Retinal pigment epithelial cell (primary cell): ENCODE measurements at regions not wholly inside any gene's neighbourhood (a gene's known extent, or its start where the extent isn't known, plus 50 kb on each side); places are given as distances from the start of the nearest gene placed in this dataset.
A peak's percentile ranks its signal among the peaks of the same experiment; 100 is the strongest.
"Not testable (repeated sequence)": the region's sequence is repeated elsewhere in the genome, so short reads cannot be mapped to it uniquely, and the experiment has no call there.

Source experiments
- DNase-seq: peaks from one replicate; pipeline ENCODE4 v3.0.0-alpha.2; 2010; ENCODE audit warnings: low read depth
- H3K4me3 ChIP-seq: 2 replicates; pipeline ENCODE4 v1.5.1; 2011; ENCODE audit warnings: mild to moderate bottlenecking, low read length, control low read depth, moderate library complexity
- TF ChIP-seq, protein P1 (sequence below): conservative IDR thresholded peaks from 2 replicates; pipeline ENCODE4 v1.5.1; 2011; ENCODE audit warnings: low read depth, low read length, control low read depth, inconsistent platforms

DNA sequence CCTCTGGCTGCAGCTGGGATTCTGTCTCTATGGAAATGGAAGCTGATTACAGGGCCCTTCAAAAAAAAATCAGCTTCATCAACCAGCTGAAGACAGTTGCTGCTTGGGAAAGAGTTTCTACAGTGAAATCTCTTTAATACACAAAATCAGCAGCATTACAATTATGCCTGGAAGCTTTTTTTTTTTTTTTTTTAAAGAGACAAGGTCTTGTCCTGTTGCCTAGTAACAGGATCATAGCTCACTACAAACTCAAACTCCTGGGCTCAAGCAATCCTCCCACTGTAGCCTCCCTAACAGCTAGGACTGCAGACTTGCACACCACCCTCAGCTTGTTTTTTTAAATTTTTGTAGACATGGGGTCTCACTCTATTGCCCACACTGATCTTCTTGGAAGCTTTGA lies 94.5 kb downstream of the OR13A1 start:
- no peak for DNase-seq
- TF ChIP-seq, protein P1, sequence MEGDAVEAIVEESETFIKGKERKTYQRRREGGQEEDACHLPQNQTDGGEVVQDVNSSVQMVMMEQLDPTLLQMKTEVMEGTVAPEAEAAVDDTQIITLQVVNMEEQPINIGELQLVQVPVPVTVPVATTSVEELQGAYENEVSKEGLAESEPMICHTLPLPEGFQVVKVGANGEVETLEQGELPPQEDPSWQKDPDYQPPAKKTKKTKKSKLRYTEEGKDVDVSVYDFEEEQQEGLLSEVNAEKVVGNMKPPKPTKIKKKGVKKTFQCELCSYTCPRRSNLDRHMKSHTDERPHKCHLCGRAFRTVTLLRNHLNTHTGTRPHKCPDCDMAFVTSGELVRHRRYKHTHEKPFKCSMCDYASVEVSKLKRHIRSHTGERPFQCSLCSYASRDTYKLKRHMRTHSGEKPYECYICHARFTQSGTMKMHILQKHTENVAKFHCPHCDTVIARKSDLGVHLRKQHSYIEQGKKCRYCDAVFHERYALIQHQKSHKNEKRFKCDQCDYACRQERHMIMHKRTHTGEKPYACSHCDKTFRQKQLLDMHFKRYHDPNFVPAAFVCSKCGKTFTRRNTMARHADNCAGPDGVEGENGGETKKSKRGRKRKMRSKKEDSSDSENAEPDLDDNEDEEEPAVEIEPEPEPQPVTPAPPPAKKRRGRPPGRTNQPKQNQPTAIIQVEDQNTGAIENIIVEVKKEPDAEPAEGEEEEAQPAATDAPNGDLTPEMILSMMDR = no peak
- H3K4me3 ChIP-seq = no peak overlapping the region

DNA sequence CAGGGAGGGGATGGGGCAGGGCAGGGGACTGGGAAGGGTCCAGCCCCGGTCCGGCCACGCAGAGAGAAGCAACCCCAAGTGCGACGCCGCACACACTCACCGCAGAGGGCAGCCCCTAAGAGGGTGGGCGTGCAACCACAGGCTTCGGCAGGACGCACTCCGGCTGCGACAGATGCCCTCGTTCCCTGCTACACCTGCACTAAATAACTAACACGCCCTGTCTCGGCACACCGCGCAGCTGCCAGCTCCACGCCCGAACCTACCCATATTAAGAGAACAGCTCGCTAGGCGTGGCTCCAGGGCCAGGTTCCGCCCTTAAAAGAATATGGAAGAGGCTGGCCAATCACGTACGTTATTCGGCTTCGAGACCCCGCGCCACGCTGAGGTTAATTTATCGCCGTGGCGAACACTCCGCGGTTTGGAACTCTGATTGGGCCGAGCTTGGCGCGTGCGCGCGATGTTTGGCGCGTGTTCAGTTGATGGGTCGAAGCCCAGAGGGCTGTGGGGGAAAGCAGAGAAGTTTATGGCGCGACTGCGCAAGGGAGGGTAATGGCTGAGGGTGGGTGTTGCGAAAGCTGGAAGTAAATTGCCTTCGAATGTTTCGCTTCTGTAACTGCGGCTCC lies 91.1 kb downstream of the OR13A1 start:
- DNase-seq = no peak
- no peak overlapping the region for H3K4me3 ChIP-seq
- TF ChIP-seq, protein P1 = no peak

DNA sequence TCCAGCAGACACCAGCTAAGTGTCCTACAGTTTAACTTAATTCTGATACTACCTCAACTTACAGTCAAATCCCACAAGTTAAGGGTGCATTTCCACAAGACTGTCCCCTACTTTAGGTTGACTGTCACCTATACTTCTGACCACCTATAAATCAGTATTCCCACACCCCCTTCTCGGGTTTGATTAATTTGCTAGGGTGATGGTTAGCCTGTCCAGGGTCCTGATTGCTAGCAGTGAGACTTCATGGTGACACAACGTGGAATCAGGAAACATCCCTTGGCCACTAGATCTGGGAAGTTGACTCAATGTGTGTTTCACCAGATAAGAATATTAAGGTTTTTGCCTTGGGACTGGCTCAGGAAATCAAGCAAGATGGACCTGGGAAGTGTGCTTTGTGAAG lies 88.4 kb downstream of the OR13A1 start:
- DNase-seq = no peak
- no peak overlapping the region for H3K4me3 ChIP-seq
- TF ChIP-seq, protein P1 = no peak

DNA sequence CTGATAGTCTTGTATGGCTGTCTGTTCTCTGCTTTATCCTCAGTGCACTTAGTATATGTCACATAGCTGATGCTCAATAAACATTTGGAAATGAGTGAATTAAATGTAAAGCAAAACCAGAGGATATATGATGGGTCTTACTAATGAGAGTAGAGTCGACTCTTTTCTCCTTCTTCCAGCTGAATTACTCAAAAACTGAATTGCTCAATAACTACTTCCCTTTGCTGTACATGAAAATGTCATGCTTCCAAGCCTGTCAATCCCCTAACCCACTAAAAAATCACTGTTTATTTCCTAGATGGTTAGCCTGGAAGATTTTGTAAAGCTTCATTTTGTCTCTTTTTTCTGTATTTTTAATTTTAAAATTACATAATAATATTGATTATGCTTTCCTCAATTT lies 88.0 kb downstream of the OR13A1 start:
- H3K4me3 ChIP-seq = no peak overlapping the region
- TF ChIP-seq, protein P1 = no peak
- no peak for DNase-seq

DNA sequence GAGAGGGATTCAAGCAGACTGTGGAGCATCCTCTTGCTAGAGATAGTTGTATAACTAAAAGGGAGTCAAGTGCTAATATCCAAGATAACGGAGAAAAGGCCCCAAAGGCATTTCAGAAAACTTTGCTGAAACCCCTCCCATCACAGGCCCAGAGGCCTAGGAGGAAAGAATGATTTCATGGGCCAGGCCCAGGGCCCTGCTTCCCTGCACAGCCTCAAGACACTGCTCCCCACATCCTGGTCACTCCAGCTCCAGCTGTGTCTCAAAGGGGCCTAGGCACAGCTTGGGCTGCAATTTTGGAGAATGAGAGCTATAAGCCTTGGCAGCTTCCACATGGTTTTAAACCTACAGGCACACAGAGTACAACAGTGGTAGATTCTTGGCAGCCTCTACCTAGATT lies 85.6 kb downstream of the OR13A1 start:
- no peak for DNase-seq
- TF ChIP-seq, protein P1 = no peak
- no peak overlapping the region for H3K4me3 ChIP-seq

DNA sequence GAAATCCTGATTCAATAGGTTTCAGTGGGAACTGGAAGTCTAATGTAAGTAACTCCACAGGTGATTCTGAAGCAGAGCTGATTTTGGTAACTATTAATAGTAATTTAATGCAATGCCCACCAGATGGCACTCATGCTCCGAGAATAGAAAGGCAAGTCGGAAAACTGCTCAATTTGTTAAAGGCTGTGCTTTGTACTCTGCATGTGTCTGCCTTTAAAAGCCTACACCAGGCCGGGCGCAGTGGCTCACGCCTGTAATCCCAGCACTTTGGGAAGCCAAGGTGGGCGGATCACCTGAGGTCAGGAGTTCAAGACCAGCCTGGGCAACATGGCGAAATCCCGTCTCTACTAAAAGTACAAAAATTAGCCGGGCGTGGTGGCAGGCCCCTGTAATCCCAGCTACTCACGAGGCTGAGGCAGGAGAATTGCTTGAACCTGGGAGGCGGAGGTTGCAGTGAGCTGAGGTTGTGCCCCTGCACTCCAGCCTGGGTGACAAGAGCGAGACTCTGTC lies 80.1 kb downstream of the OR13A1 start:
- TF ChIP-seq, protein P1 = peak; percentile 57
- peak; percentile 30 for DNase-seq
- H3K4me3 ChIP-seq = not testable (repeated sequence)

DNA sequence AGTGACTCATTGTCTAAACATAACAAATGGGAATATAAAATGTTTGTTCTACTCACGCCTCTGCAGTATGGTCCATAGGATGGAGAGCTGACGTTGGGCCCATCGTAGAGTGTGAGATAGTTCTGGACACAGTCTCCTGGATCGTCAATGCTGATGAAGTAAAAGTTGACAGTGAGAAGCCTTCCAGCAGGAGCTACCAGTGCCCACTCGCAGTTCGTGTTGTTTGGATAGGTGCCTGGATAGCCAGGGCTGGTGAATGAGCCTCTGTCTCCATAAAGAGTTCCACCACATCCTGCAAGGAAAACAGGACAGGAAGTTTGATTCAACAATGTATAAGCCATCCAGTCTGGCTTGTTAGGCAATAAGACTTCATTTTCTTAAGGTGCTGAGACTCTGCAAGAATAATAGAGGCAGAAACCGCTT lies 79.6 kb downstream of the OR13A1 start:
- H3K4me3 ChIP-seq = no peak overlapping the region
- DNase-seq = no peak
- TF ChIP-seq, protein P1 = no peak
